Uterus (tissue), 3 donors: ENCODE measurements at regions not wholly inside any gene's neighbourhood (a gene's known extent, or its start where the extent isn't known, plus 50 kb on each side); places are given as distances from the start of the nearest gene placed in this dataset.

Source experiments
- DNase-seq, 2 donors: peaks; one replicate each; pipeline ENCODE4 v3.0.0-alpha.2; 2019 to 2020
- H3K27ac ChIP-seq, 2 donors: fragments of 200-600 bp; sonication (generic); 1 replicate in 1 of 2; 2 replicates in 1 of 2; pipeline ENCODE4 v1.5.1; 2016 to 2018
- H3K27me3 ChIP-seq, 2 donors: fragments of 200-600 bp; sonication (generic); one replicate each; pipeline ENCODE4 v1.5.1; 2018 to 2019; ENCODE audit warnings: control low read depth in 1 of 2
- H3K36me3 ChIP-seq, 2 donors: fragments of 200-600 bp; sonication (generic); one replicate each; pipeline ENCODE4 v1.5.1; 2019; ENCODE audit warnings: control low read depth in 1 of 2
- H3K4me1 ChIP-seq, 2 donors: fragments of 200-600 bp; sonication (generic); one replicate each; pipeline ENCODE4 v1.5.1; 2018 to 2019; ENCODE audit warnings: control low read depth in 1 of 2
- H3K4me3 ChIP-seq, 2 donors: fragments of 200-600 bp; sonication (generic); 1 replicate in 1 of 2; 2 replicates in 1 of 2; pipeline ENCODE4 v1.5.1; 2018 to 2019; ENCODE audit warnings: mild to moderate bottlenecking in 1 of 2
- H3K9me3 ChIP-seq, 2 donors: fragments of 200-600 bp; sonication (generic); one replicate each; pipeline ENCODE4 v1.5.1; 2019; ENCODE audit warnings: control low read depth in 1 of 2
- CTCF ChIP-seq, 4 experiments: fragments of 200-600 bp in 2 of 4; fragments of 450-650 bp in 2 of 4; sonication (generic) in 2 of 4; IDR thresholded peaks; one replicate each; pipeline ENCODE4 v1.5.1; 2016 to 2019; ENCODE audit warnings: antibody characterized with exemption in 4 of 4, mild to moderate bottlenecking in 2 of 4, moderate library complexity in 1 of 4
- POLR2A ChIP-seq, 2 donors: fragments of 450-650 bp; IDR thresholded peaks; one replicate each; pipeline ENCODE4 v1.6.1; 2016; ENCODE audit warnings: antibody characterized with exemption in 2 of 2, mild to moderate bottlenecking in 1 of 2, moderate library complexity in 1 of 2
- intact Hi-C: fragments of 100-400 bp; cut with DNase I; formaldehyde crosslinking; loops from one replicate; pipeline ENCODE4 v1.15.1; 2023; ENCODE audit warnings: low total_unique reads
- donor health status: DM: yes; HTN: yes; CAD: no.

GRCh38 chr11:116301141-116301540, 471.6 kb downstream of the BUD13 start:
- intact Hi-C loops: no loop called here
- H3K4me1 ChIP-seq: no peaks in the 10 kb centered on the region
- no peaks in the 10 kb centered on the region for H3K9me3 ChIP-seq
- H3K27ac ChIP-seq: no peak overlapping the region
- no peak overlapping the region for H3K4me3 ChIP-seq
- TF ChIP-seq POLR2A (IDR thresholded peaks at IDR 0.05): no peak
- TF ChIP-seq CTCF (IDR thresholded peaks at IDR 0.05): no peak
- no peaks in the 10 kb centered on the region for H3K27me3 ChIP-seq
- H3K36me3 ChIP-seq: no peaks in the 10 kb centered on the region
- DNase-seq: no peak

- no peaks in the 10 kb centered on the region for H3K9me3 ChIP-seq
- no peaks in the 10 kb centered on the region for H3K36me3 ChIP-seq
- DNase-seq: no peak
- no peak overlapping the region for H3K4me3 ChIP-seq
- intact Hi-C loops: no loop called here
- H3K27ac ChIP-seq: no peak overlapping the region
- H3K27me3 ChIP-seq: no peaks in the 10 kb centered on the region
- TF ChIP-seq CTCF (IDR thresholded peaks at IDR 0.05): no peak
- no peak for TF ChIP-seq POLR2A (IDR thresholded peaks at IDR 0.05)
- no peaks in the 10 kb centered on the region for H3K4me1 ChIP-seq
Observed at GRCh38 chr11:116300232-116300631, 472.6 kb downstream of the BUD13 start.

- Histone ChIP-seq H3K9me3 (no peaks in the 10 kb centered on the region), H3K4me3 (no peak overlapping the region), H3K27me3 (no peaks in the 10 kb centered on the region), H3K4me1 (no peaks in the 10 kb centered on the region), H3K36me3 (no peaks in the 10 kb centered on the region), H3K27ac (no peak overlapping the region)
- intact Hi-C loops: no loop called here
- TF ChIP-seq POLR2A (IDR thresholded peaks at IDR 0.05) (no peak), CTCF (IDR thresholded peaks at IDR 0.05) (no peak)
- DNase-seq: no peak
Observed at GRCh38 chr11:116294630-116295029, 478.2 kb downstream of the BUD13 start.

- no peaks in the 10 kb centered on the region for H3K27me3 ChIP-seq
Observed at GRCh38 chr11:116287866-116288265, 484.9 kb downstream of the BUD13 start.

GRCh38 chr11:116285026-116285425, 487.8 kb downstream of the BUD13 start:
- H3K27ac ChIP-seq: no peak overlapping the region
- H3K27me3 ChIP-seq: no peaks in the 10 kb centered on the region
- intact Hi-C loops: no loop called here
- no peak overlapping the region for H3K4me3 ChIP-seq
- H3K36me3 ChIP-seq: no peaks in the 10 kb centered on the region
- H3K4me1 ChIP-seq: no peaks in the 10 kb centered on the region
- TF ChIP-seq POLR2A (IDR thresholded peaks at IDR 0.05) (no peak), CTCF (IDR thresholded peaks at IDR 0.05) (no peak)
- H3K9me3 ChIP-seq: no peaks in the 10 kb centered on the region
- DNase-seq: no peak

More at GRCh38 chr11:116287866-116288265, 484.9 kb downstream of the BUD13 start:
- no peaks in the 10 kb centered on the region for H3K36me3 ChIP-seq
- H3K27ac ChIP-seq: no peak overlapping the region
- no peak for DNase-seq
- H3K4me3 ChIP-seq: no peak overlapping the region
- no peak for TF ChIP-seq CTCF (IDR thresholded peaks at IDR 0.05)
- TF ChIP-seq POLR2A (IDR thresholded peaks at IDR 0.05): no peak
- no peaks in the 10 kb centered on the region for H3K9me3 ChIP-seq
- intact Hi-C loops: no loop called here
- H3K4me1 ChIP-seq: no peaks in the 10 kb centered on the region
